IMR-90 (cell line): ENCODE measurements at regions not wholly inside any gene's neighbourhood (a gene's known extent, or its start where the extent isn't known, plus 50 kb on each side); places are given as distances from the start of the nearest gene placed in this dataset.

Source experiments
- ATAC-seq: fragments of 200-7000 bp; cut with Tn5 transposase; 2 replicates; pipeline ENCODE4 v1.9.1; 2020; ENCODE audit warnings: low read depth, mild to moderate bottlenecking, moderate library complexity
- BruUV-seq: library from RNA; stranded (reverse); fragments of 400-500 nt; replicated peaks from 2 replicates; lab custom pipeline; 2021; lab: Mats Ljungman, UMichigan
- CTCF ChIA-PET: fragments of 300-600 bp; formaldehyde crosslinking; extraction: SDS; loops from one replicate; lab custom pipeline; 2021; ENCODE audit warnings: antibody characterized with exemption; lab: Yijun Ruan, JAX
- POLR2A ChIA-PET: fragments of 300-600 bp; sonication (Branson Sonifier 250); formaldehyde crosslinking; loops from one replicate; lab custom pipeline; 2022; ENCODE audit warnings: antibody characterized with exemption; ENCODE audit not compliant: unreplicated experiment; lab: Charles Lee
- DNase-seq: peaks from one replicate; pipeline ENCODE4 v3.0.0; 2013
- H2AFZ ChIP-seq: replicated peaks from 2 replicates; pipeline ENCODE3; 2013; ENCODE audit warnings: low read length, mild to moderate bottlenecking; ENCODE audit not compliant: poor library complexity
- H2AK5ac ChIP-seq: 2 replicates; pipeline ENCODE4 v1.6.1; 2013; ENCODE audit warnings: low read depth, low read length, inconsistent platforms
- H2AK9ac ChIP-seq: replicated peaks from 2 replicates; pipeline ENCODE3; 2013; ENCODE audit warnings: mild to moderate bottlenecking, low read depth, low read length, moderate library complexity; ENCODE audit not compliant: poor library complexity
- H2BK120ac ChIP-seq: 2 replicates; pipeline ENCODE4 v1.6.1; 2013; ENCODE audit warnings: low read depth, low read length, inconsistent platforms
- H2BK15ac ChIP-seq: 3 replicates; pipeline ENCODE4 v1.6.1; 2013; ENCODE audit warnings: low read depth, low read length, inconsistent platforms
- H2BK20ac ChIP-seq: 2 replicates; pipeline ENCODE4 v1.6.1; 2013; ENCODE audit warnings: low read depth, mild to moderate bottlenecking, inconsistent platforms, low read length, moderate library complexity
- H2BK5ac ChIP-seq: 2 replicates; pipeline ENCODE4 v1.6.1; 2013; ENCODE audit warnings: mild to moderate bottlenecking, low read depth, low read length, inconsistent platforms; ENCODE audit not compliant: poor library complexity, severe bottlenecking
- H3K14ac ChIP-seq: replicated peaks from 2 replicates; pipeline ENCODE4 v1.6.1; 2013; ENCODE audit warnings: low read depth, low read length, inconsistent platforms
- H3K18ac ChIP-seq: 2 replicates; pipeline ENCODE4 v1.6.1; 2013; ENCODE audit warnings: low read depth, low read length, control low read depth
- H3K23ac ChIP-seq: 2 replicates; pipeline ENCODE4 v1.6.1; 2013; ENCODE audit warnings: low read depth, low read length, inconsistent platforms
- H3K27ac ChIP-seq: 2 replicates; pipeline ENCODE4 v1.5.1; 2013; ENCODE audit warnings: mild to moderate bottlenecking, control low read depth, low read length; ENCODE audit not compliant: insufficient read depth
- H3K27me3 ChIP-seq: 2 replicates; pipeline ENCODE4 v1.6.1; 2013; ENCODE audit warnings: low read length; ENCODE audit not compliant: control insufficient read depth, insufficient read depth
- H3K36me3 ChIP-seq: 2 replicates; pipeline ENCODE4 v1.6.1; 2013; ENCODE audit warnings: low read length, mixed read lengths; ENCODE audit not compliant: control insufficient read depth, insufficient read depth
- H3K4ac ChIP-seq: 2 replicates; pipeline ENCODE4 v1.6.1; 2013; ENCODE audit warnings: low read depth, low read length, inconsistent platforms
- H3K4me1 ChIP-seq: 2 replicates; pipeline ENCODE4 v1.6.1; 2013; ENCODE audit warnings: low read length, mixed read lengths; ENCODE audit not compliant: control insufficient read depth, insufficient read depth
- H3K4me2 ChIP-seq: 2 replicates; pipeline ENCODE4 v1.6.1; 2013; ENCODE audit warnings: low read depth, mild to moderate bottlenecking, control low read depth, low read length, moderate library complexity
- H3K4me3 ChIP-seq: 2 replicates; pipeline ENCODE4 v1.5.1; 2013; ENCODE audit warnings: low read depth, mild to moderate bottlenecking, control low read depth, low read length, moderate library complexity; ENCODE audit not compliant: insufficient read depth
- H3K56ac ChIP-seq: 2 replicates; pipeline ENCODE4 v1.6.1; 2013; ENCODE audit warnings: low read length, inconsistent platforms; ENCODE audit not compliant: insufficient read depth; ENCODE audit errors: extremely low read depth
- H3K79me1 ChIP-seq, 2 experiments: 2 replicates each; pipeline ENCODE4 v1.6.1; 2013; ENCODE audit warnings: low read length in 2 of 2, inconsistent platforms in 1 of 2, low read depth in 1 of 2
- H3K9ac ChIP-seq: 2 replicates; pipeline ENCODE4 v1.6.1; 2013; ENCODE audit warnings: low read depth, low read length, control low read depth
- H3K9me1 ChIP-seq: 2 replicates; pipeline ENCODE4 v1.6.1; 2013; ENCODE audit warnings: low read length, inconsistent platforms; ENCODE audit not compliant: insufficient read depth
- H3K9me3 ChIP-seq: 2 replicates; pipeline ENCODE4 v1.6.1; 2013; ENCODE audit warnings: low read length; ENCODE audit not compliant: control insufficient read depth, insufficient read depth
- H4K20me1 ChIP-seq: 2 replicates; pipeline ENCODE4 v1.6.1; 2013; ENCODE audit warnings: low read length, inconsistent platforms; ENCODE audit not compliant: insufficient read depth
- H4K5ac ChIP-seq: 2 replicates; pipeline ENCODE4 v1.6.1; 2013; ENCODE audit warnings: mild to moderate bottlenecking, low read depth, low read length, control low read depth
- H4K8ac ChIP-seq, 2 experiments: 2 replicates each; pipeline ENCODE4 v1.6.1; 2013; ENCODE audit warnings: low read depth in 2 of 2, low read length in 2 of 2, control low read depth in 1 of 2, inconsistent platforms in 1 of 2
- H4K91ac ChIP-seq: 2 replicates; pipeline ENCODE4 v1.6.1; 2013; ENCODE audit warnings: low read depth, low read length, inconsistent platforms; ENCODE audit not compliant: insufficient read depth
- BHLHE40 ChIP-seq: fragments of 150-350 bp; IDR thresholded peaks from 2 replicates; pipeline ENCODE4 v1.6.1; 2016; ENCODE audit warnings: mild to moderate bottlenecking, low read depth, low read length
- CEBPB ChIP-seq: IDR thresholded peaks from 2 replicates; pipeline ENCODE4 v1.6.1; 2012; ENCODE audit warnings: low read depth, low read length, improper control_type of control experiment
- CHD1 ChIP-seq: IDR thresholded peaks from 2 replicates; pipeline ENCODE4 v1.6.1; 2012; ENCODE audit warnings: low read depth, low read length, improper control_type of control experiment
- CTCF ChIP-seq: conservative IDR thresholded peaks from 2 replicates; pipeline ENCODE4 v1.5.1; 2012; ENCODE audit warnings: mild to moderate bottlenecking, low read depth, low read length, improper control_type of control experiment
- ELK1 ChIP-seq: fragments of 150-350 bp; IDR thresholded peaks from 2 replicates; pipeline ENCODE4 v1.6.1; 2016; ENCODE audit warnings: low read depth, mild to moderate bottlenecking, low read length, moderate library complexity, borderline replicate concordance
- FOS ChIP-seq: fragments of 150-350 bp; IDR thresholded peaks from 2 replicates; pipeline ENCODE4 v1.6.1; 2016; ENCODE audit warnings: low read depth, low read length
- MAFK ChIP-seq: IDR thresholded peaks from 2 replicates; pipeline ENCODE4 v1.6.1; 2012; ENCODE audit warnings: low read depth, low read length, improper control_type of control experiment
- MAZ ChIP-seq: IDR thresholded peaks from 2 replicates; pipeline ENCODE4 v1.6.1; 2012; ENCODE audit warnings: low read depth, mild to moderate bottlenecking, low read length, improper control_type of control experiment, moderate library complexity, borderline replicate concordance
- MXI1 ChIP-seq: IDR thresholded peaks from 2 replicates; pipeline ENCODE4 v1.6.1; 2012; ENCODE audit warnings: low read depth, mild to moderate bottlenecking, low read length, moderate library complexity, borderline replicate concordance
- NFE2L2 ChIP-seq: fragments of 150-350 bp; IDR thresholded peaks from 2 replicates; pipeline ENCODE4 v1.6.1; 2016; ENCODE audit warnings: low read depth, mild to moderate bottlenecking, low read length
- POLR2A ChIP-seq: IDR thresholded peaks from 2 replicates; pipeline ENCODE4 v1.6.1; 2012; ENCODE audit warnings: mild to moderate bottlenecking, low read depth, low read length
- RAD21 ChIP-seq: IDR thresholded peaks from 2 replicates; pipeline ENCODE4 v1.6.1; 2012; ENCODE audit warnings: low read length, improper control_type of control experiment
- RCOR1 ChIP-seq: IDR thresholded peaks from 2 replicates; pipeline ENCODE4 v1.6.1; 2012; ENCODE audit warnings: mild to moderate bottlenecking, low read length, improper control_type of control experiment; ENCODE audit not compliant: insufficient replicate concordance
- SMC3 ChIP-seq: fragments of 150-350 bp; IDR thresholded peaks from 2 replicates; pipeline ENCODE4 v1.6.1; 2016; ENCODE audit warnings: low read depth, mild to moderate bottlenecking, antibody characterized with exemption, low read length, moderate library complexity
- dilution Hi-C: fragments of 300-500 bp; cut with HindIII; formaldehyde crosslinking; loops from one replicate; pipeline ENCODE4 v1.14.3; 2018; ENCODE audit warnings: low sequenced_read_pairs; ENCODE audit not compliant: unreplicated experiment
- in situ Hi-C: fragments of 300-500 bp; cut with MboI; formaldehyde crosslinking; loops from 3 replicates; pipeline ENCODE4 v1.14.3; 2019; ENCODE audit warnings: low sequenced_read_pairs, inconsistent platforms, mixed read lengths
- intact Hi-C: fragments of 100-400 bp; cut with micrococcal nuclease; formaldehyde crosslinking; loops from 2 replicates; pipeline ENCODE4 v1.10.0; 2022
- TF ChIP-seq, protein P1 (sequence below): fragments of 150-350 bp; IDR thresholded peaks from 2 replicates; pipeline ENCODE4 v1.6.1; 2017; ENCODE audit warnings: mild to moderate bottlenecking, antibody characterized with exemption, low read length, low read depth

DNA sequence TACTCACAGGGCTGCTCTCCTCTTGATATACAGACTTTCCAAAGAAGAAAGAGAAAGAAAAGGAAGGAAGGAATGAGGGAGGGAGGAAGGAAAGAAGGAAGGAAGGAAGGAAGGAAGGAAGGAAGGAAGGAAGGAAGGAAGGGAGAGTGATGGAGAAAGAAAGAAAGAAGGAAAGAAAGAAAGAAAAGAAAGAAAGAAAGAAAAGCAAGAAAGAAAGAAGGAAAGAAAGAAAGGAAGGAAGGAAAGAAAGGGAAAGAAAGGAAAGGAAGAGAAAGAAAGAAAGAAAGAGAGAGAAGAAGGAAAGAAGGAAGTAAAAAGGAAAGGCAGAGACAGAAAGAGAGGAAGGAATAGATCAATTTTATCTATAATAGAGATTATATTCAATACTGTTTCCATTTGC, 1257.4 kb downstream of the EPHA7 start:
- H4K91ac ChIP-seq = no peak overlapping the region
- H3K27me3 ChIP-seq = no peaks in the 10 kb centered on the region
- no peak overlapping the region for H3K14ac ChIP-seq
- no peak overlapping the region for H3K23ac ChIP-seq
- H3K9me1 ChIP-seq = no peaks in the 10 kb centered on the region
- dilution Hi-C loops (no loop called here), in situ Hi-C loops (no loop called here), intact Hi-C loops (no loop called here)
- H2BK5ac ChIP-seq = no peak overlapping the region
- H2BK20ac ChIP-seq = no peak overlapping the region
- no peak overlapping the region for H3K56ac ChIP-seq
- no peaks in the 10 kb centered on the region for H3K9me3 ChIP-seq
- no peak overlapping the region for H3K18ac ChIP-seq
- ATAC-seq (no peak), DNase-seq (no peak)
- no peak overlapping the region for H3K4me2 ChIP-seq
- H4K5ac ChIP-seq = no peak overlapping the region
- ChIA-PET POLR2A (no interaction called here), CTCF (interaction anchor here (0.6 kb wide), 1 partner anchor 817 kb away, joined by 3 read pairs; no protein-coding TSS in a partner anchor)
- H3K4me1 ChIP-seq = no peaks in the 10 kb centered on the region
- H2AFZ ChIP-seq = no peak overlapping the region
- no peak overlapping the region for H3K27ac ChIP-seq
- no peaks in the 10 kb centered on the region for H4K20me1 ChIP-seq
- H2AK5ac ChIP-seq = no peak overlapping the region
- no peak overlapping the region for H3K9ac ChIP-seq
- no peak overlapping the region for H4K8ac ChIP-seq
- BruUV-seq = no TSS peak
- H2AK9ac ChIP-seq = no peak overlapping the region
- TF ChIP-seq SMC3 (no peak), CTCF (no peak), MXI1 (no peak), RCOR1 (no peak), POLR2A (no peak), BHLHE40 (no peak), CHD1 (no peak), MAZ (no peak), MAFK (no peak), RAD21 (no peak), ELK1 (no peak), NFE2L2 (no peak), FOS (no peak), CEBPB (no peak)
- TF ChIP-seq, protein P1, sequence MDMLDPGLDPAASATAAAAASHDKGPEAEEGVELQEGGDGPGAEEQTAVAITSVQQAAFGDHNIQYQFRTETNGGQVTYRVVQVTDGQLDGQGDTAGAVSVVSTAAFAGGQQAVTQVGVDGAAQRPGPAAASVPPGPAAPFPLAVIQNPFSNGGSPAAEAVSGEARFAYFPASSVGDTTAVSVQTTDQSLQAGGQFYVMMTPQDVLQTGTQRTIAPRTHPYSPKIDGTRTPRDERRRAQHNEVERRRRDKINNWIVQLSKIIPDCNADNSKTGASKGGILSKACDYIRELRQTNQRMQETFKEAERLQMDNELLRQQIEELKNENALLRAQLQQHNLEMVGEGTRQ = no peak
- no peak overlapping the region for H2BK15ac ChIP-seq
- H2BK120ac ChIP-seq = no peak overlapping the region
- no peaks in the 10 kb centered on the region for H3K79me1 ChIP-seq
- H3K36me3 ChIP-seq = no peaks in the 10 kb centered on the region
- no peak overlapping the region for H3K4ac ChIP-seq
- H3K4me3 ChIP-seq = no peak overlapping the region
